ENCODE measurements at regions not wholly inside any gene's neighbourhood (a gene's known extent, or its start where the extent isn't known, plus 50 kb on each side); places are given as distances from the start of the nearest gene placed in this dataset.

DNA sequence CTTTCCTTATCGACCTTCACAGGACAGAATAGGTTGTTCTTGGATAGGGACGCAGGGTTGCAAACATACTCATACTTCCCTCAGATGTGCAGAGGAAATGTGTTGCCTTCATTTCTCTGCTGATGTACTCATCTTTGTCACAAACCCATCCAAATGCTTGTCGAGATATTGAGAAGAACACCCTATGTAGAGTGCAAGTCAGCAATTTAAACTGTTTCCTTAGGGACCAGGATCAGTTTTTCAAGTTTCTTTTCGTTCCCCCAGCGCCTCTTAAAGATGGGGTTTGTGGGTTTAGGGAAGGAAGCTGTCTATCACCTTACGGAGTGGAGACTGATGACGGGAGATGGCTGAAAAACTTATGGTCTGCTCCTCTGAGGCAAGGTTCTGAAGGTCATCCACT, 474.2 kb downstream of the EPHA4 start:
- no peak for DNase-seq

DNA sequence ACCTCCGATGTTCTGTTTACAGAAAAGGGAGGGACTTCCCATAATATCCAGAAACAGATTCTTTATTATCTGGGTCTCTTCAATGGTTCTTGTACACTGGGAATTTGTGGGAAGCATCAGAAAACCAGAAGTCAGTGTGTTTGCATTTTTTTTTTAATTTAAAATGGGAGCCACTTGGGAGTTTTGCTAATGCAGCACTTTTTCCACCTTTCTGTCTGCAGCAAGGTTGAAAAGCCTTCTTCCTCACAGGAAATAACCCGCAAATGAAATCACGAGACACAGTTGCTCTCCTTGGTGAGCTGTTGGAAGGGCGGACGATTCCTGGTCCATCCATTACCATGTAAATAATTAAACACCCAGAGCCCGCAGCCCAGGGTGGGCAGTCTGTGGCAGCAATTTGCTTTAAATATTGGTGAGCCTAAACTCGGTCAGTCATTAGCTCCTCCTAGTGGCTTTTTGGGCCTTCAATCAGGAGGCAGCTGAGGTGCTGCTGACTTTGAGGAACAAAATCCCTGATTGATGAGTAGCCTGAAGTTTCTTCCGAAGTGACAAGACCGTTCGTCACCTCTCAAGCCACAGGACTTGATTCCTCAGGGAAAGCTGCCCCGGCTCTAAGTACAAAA, 471.5 kb downstream of the EPHA4 start:
- DNase-seq = no peak

DNA sequence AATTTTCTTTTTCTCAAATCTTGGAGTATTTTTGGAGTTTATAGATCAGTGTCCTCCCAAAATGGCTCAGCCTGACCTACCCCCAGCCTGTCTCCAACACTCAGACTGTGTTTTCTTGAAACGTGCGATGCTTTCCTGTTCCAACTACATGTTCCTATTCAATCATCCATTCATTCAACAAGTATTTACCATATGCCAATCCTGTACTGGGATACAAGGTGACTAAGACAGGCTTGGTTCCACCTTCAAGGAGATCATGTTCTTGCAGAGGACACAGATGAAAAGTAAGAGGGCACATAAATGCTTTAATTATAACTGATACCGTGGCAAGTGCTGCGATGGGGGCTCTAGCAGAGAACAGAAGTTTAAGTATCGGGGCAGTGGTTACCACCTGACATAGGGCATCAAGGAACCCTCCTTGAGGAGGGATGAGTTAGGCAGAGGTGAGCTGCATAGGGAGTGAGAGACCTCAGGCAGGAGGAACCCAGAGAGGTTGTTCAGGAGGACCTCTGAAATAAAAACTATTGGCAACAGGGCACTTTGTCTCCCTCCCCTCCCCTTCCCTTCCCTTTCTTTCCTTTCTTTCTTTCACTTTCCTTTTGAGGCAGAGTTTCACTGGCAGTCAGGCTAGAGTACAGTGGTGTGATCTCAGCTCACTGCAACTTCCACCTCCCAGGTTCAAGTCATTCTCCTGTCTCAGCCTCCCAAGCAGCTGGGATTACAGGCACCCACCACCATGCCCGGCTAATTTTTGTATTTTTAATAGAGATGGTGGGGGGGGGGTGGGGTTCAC, 469.0 kb downstream of the EPHA4 start:
- no peak for DNase-seq

DNA sequence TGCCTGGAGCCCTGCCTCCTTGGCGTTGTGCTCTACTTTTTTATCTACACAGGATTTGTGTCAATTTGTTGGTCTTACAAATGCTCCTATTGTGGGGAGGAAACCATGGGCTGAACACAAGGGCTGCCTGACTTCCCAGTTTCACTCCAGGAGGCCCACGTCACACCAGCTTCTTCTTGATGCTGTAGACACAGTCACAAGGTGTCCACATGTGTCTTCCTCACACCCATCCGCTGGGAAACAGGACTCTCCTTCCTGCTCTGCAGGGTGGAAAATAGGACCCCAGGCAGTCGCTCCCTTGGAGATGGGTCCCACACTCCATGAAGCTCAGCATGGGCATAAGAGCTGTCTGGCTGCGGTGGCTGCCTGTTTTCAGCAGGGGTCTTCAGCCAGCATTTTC, 468.2 kb downstream of the EPHA4 start:
- DNase-seq = no peak

DNA sequence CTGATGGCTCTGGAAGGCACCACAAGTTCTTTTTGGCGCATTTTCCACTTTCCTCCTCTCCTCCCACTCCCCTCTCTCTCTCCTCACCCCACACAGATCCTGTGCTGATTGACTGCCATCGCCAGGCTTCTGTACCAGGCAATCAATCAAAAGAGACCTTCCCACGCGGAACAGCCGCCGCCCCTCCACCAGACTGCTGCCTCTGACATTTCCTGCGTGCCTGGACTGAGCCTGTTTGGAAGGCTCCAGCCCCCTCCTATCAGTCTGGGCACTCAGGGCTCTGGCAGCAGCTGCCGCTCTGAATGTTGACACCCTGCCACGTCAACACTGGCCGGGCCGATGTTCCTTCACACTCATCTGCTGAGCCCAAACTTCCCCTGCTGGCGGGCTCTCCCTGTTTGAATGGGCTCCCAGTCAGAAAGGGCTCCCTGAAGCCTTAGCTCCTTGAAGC, 467.7 kb downstream of the EPHA4 start:
- DNase-seq = no peak

DNA sequence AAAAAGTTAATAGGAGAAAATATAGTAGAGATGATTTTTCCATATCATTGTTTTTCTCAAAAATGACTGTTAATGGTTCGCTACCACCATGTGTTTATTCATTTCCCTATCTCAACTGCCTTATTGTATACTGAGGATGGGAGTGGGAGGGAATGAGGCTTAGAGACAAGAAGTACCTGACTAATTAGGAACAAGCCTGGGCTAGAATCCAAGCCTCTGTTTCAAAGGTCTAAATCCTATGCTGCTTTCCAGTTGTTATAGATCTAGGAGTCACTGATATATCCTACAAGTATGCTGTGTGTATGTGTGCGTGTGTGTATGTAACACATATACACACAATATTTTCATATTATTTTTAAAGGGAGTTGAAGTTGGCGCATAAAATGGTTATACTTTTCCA, 465.9 kb downstream of the EPHA4 start:
- DNase-seq = no peak

DNA sequence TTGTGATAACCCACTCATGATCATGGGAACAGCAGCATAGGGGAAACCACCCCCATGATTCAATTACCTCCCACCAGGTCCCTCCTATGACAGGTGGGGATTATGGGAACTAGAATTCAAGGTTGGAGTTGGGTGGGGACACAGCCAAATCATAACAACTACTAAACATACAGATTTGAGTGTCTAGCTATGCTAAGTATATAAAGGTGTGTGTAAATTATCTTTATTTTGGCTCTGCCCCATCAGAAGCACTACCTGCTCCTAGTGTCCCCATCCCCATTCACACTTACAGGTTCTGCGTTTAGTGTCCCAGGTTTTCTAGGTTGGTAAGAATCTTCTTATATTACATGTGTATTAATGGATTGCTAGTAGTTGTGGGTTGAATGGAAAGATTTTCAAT, 464.7 kb downstream of the EPHA4 start:
- DNase-seq = no peak

DNA sequence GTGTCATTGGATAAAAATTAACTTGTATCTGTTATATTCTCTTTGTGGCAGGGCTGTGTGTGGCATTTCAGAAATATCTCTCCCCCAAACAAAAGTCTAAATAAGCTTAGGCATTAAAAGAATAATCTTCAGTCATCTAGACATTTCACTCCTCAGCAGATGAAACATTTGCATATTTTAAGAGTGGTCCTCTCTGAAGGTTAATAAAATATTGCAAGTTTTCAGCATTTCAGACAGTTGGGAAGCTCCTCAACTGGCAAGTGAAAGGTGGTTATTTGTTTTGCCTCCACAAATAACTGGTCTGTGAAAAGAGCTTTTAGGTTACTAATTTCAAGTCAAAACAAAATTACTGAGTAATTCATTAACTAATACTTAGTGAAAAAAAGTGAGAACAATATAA, 462.6 kb downstream of the EPHA4 start:
- no peak for DNase-seq

DNA sequence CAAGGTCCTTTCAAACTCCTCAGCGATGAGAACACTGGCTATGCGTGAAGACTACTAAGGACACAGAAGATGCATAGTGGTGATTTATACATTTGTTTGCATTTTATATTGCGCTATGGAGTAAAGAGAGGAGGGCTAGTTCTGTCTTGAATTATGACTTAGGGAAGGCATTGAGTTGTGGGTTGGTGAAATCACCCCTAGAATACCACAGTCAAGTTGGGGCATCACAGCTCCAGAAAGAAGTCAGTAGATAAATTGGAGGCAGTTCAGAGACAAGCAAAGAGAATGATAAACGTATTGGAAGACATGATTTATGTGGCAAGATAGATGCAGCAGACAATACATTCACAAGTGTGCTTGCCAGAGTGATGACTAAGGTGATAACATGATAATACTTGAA, 460.4 kb downstream of the EPHA4 start:
- DNase-seq = no peak

DNA sequence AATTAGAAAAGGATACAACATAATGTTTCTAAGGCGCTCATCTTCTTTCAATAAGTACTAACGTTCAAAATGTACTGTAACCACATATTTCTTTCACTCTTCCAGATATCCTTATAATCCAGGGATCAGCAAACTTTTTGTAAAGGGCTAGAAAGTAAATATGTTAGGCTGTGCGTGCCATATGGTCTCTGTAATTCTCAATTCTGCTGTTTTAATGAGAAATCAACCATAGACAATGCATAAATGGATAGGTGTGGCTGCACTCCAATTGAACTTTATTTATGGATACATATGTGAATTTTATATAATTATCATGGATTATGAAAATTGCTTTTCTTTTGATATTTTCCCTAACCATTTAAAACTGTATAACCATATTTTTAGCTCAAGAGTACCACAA, 459.4 kb downstream of the EPHA4 start:
- DNase-seq = no peak

DNA sequence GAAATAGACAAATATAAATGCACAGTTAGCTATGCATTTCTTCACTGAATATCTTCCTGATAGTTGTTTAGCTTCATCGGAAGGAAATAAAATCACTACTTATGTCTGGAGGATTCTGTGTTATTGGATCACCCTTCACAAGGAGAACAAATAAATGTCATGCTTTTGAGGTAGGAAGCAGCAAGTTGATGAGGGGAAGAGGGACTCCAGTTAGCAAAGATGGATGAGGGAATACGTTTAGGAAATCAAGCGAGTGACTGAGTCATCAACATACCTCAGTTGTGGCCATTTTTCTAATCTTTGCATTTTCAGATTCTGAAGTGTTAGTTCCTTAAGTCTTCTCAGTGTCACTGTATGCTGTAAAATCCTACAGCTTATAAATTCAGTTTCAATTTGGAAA, 456.2 kb downstream of the EPHA4 start:
- DNase-seq = no peak

DNA sequence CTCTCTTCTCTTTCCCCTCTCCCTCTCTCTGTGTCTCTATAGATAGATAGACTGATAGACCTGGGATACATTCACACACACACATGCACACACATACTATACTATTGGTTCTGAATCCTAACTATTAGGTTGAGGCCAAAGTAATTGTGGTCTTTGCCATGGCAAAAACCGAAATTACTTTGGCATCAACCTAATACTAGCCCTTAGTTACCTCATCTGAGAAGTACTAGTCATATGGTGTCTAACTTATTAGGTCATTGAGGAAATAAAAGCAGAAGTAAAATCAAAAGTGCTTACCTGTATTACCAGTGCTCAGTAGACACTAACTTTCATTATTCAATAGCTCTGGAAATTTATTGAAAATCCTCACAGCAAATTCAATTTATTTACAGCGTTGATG, 451.5 kb downstream of the EPHA4 start:
- no peak for DNase-seq

DNA sequence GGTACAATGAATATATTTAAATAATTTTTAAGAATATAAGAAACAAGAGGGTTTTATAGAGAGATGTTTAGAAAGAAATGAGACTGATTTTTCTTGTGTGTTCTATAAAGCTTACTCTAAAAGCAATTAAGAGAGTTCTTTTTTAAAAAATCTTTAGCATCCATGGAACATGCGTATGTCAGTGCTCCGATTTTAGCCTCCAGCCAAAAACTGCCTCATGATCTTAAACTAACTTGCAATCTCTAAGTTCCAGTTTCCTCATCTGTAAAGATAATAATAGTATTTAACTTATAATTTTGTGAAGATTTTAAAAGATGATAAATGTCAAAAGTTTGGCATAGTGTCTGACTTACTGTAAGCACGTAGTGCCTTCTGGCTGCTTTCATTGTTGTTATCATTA, 448.7 kb downstream of the EPHA4 start:
- no peak for DNase-seq

DNA sequence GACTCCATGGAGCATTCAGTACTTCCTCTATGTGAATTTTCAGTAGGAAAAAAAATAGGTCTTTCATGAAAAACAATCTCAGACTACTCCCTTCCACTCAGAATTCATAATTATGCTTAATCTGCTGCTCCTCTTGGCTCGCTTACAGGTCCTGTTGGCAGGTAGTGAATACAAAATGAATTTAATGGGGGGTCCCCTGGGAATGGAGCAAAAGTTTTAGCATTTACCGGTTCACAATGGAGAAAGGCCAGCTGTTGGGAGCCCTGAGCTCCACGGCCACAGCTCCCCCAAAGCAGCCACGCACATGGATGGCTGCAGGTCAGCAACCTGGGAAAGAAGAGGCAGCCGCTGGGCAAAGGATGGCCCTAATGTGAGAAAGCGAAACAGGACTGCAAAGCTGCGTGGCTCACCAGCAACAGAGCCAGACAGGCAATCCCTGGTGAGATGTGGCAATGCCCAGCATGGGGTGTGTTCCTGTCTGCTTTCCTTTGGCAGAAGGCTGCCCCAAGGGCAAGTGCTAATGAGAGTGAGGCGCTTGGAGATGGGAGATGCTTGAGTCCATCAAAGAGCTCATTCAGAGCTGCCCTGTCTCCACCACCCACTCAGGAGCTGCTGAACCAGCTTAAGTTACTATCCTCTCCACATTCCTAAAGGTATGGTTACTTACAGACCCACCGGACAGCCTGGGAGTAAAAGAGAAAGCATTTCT, 447.4 kb downstream of the EPHA4 start:
- DNase-seq = no peak

DNA sequence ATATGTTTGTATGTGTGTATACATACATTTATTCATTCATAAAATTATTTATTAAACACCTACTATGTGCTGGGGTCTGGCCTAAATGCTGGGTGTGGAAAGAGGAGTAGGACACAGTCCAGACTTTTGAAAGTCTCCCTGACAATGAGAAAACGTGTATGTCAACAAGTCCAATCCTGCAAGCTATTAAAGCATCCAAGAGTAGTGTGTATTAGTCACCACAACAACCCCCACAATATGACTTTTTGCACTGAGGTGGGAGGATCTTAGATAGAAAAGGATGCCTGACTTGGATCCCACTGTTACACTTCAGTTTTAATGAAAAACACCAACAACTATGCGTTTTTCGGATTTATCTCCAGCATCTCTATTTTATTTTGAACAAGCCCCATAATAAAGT, 446.4 kb downstream of the EPHA4 start:
- DNase-seq = no peak

DNA sequence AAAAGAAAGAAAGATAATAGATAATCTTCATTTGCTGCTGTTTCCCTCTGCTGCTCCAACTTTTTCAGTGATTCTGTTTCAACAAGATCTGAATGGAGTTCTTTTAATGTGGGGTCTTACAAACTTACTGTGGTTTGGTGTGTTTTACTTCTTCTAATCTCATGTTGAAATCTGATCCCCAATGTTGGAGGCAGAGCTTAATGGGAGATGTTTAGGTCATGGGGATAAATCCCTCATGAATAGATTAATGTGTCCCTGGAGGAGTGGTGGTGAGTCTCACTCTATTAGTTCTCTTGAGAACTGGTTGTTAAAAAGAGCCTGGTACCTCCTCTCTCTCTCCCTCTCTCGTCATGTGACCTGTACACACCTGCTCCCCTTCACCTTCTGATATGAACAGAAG, 442.4 kb downstream of the EPHA4 start:
- no peak for DNase-seq

DNA sequence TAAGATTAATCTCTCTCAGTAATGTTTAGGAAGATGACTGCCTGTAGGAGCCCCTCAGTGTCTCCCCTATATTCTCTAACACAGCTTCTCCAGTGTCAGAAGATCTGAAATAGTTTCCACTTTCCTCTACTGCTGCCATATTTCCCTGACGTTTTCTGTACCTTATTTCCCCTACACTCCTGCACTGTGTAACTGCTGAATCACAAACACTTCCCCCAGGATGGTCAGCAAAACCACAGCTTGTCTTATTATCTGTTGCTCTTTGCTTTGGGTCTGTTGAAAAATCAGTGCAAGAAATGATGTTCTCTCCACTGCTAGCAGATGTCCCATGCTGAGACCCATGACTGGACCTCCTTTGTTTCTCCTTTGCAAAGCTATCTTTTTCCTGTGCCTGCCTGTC, 441.7 kb downstream of the EPHA4 start:
- DNase-seq = no peak

DNA sequence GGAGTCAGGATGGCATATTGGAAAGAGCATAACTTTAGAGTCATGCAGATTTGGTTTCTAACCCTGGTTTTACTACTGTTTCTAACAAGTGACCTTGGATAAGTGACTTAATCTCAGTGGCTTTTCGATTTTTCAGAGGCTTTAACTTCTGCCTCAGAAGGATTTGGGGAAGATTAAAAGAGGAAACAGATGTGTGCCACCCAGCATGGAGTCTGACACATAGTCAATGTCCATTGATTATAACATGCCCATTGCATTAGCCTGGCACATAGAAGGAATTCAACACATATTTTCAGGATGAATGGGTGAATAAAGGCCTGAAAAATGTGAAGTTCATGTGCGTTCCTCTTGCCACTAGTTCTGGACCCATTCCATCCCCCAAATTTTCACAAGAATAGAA, 438.2 kb downstream of the EPHA4 start:
- no peak for DNase-seq

DNA sequence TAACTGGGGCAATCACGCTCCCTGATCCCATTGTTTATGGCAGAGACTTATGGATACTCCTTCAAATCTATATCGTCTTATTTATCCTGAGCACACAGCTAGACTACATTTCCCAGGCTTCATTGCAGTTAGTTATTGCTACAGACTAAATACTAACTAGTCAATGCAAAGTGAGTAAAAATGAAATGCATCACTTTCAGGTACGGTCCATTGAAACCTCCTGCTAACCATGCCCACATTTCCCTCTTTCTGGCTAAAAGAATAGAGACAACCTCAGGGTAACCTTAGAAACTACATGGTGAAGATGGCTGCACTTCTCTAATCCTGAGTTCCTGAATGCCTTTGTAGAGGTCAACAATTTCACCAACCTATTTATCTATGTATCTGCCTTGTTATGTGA, 437.4 kb downstream of the EPHA4 start:
- DNase-seq = no peak

DNA sequence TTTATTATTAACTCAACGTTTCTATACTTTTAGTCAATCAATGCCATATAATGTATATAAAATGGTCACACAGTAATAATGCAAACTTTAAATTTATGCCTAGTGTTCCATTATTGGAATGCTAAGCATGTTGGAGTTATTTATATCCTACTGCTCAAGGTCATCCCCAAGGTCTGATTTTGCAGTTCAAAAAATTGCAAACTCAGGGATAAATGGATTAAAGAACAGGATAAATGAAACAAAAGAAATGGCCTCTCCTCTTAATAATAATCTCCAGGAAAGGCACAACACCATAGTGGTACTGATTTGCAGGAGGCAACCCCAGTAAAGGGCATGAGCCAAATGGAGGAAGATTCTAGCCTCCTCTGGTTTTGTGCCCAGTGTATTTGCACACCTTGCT, 436.4 kb downstream of the EPHA4 start:
- no peak for DNase-seq

DNA sequence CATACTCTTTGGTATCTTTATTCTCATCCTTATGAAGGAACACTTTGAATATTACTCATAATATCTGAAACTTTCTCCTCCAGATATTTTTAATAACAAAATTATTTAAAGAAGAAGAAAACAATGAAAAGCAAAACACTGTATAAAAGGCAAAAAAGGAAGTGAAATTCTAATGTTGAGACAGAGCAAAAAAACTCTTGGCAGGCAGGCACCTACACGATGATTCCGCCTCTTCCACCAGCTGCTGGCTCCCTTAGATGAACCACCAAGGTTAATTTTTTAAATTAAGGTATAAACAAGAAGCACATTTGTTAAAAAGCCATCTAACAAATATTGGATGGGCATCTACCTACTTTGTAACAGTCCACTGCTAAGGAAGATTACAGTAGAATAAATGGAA, 434.7 kb downstream of the EPHA4 start:
- DNase-seq = no peak

DNA sequence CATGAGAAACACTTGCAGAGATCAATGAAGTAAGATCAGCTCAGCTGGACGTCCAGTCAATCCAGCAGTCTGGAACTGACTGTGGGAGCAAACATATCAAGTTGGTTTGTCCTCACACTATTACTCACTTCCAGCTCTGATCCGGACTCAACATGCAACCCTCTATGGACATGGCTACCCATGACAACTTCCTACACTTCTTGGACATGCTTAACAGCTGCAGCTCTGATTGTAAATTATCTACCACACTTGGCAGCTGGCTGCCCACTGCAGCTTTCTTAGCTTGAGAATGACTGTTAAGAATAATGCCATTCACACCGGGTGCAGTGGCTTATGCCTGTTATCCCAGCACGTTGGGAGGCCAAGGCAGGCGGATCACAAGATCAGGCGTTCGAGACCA, 429.8 kb downstream of the EPHA4 start:
- no peak for DNase-seq

DNA sequence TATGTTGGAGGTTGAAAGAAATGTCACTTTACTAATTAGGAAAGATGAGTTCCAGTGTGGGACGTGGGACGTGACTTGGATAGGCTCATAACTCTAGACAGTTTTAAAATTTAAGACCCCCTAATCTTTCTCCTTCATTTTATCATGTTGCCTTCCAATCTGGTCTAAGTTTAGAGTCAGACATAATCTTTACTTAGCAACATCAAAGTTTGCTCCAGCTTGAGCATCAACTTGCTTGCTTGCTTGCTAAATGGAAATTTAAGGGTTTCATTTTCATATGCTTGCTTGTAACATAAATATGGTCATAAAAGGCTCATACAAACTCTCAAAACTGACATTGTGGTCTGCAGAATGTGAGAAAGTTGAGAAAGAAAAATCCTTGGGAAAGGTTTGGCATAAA, 428.9 kb downstream of the EPHA4 start:
- DNase-seq = no peak

DNA sequence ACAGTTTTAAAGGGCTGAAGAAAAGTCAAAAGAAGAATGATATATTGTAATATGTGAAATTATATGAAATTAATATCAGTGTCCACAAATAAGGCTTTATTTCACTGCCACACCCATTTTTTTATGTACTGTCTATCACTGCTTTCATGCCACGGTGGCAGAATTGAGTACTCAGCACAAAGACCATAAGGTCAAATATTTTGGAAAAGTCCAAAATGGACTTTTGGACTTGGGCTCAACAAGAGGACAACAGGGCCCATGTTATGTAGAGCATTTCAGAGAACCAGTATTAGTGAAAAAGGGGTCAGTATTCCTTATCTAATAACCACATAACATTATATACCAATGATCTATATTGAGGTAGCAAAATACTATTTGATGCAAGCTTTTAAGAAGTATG, 427.2 kb downstream of the EPHA4 start:
- DNase-seq = no peak

All from activated CD4-positive, alpha-beta T cell treated with anti-CD3 and anti-CD28 coated beads for 1 hour (primary cell).